GM18520 (cell line): ENCODE measurements at regions not wholly inside any gene's neighbourhood (a gene's known extent, or its start where the extent isn't known, plus 50 kb on each side); places are given as distances from the start of the nearest gene placed in this dataset.
"Not testable (repeated sequence)": the region's sequence is repeated elsewhere in the genome, so short reads cannot be mapped to it uniquely, and the experiment has no call there.

Source experiments
- ATAC-seq: cut with Tn5 transposase; IDR thresholded peaks from one replicate; pipeline ENCODE4 v1.9.1; 2021; ENCODE audit not compliant: unreplicated experiment

DNA sequence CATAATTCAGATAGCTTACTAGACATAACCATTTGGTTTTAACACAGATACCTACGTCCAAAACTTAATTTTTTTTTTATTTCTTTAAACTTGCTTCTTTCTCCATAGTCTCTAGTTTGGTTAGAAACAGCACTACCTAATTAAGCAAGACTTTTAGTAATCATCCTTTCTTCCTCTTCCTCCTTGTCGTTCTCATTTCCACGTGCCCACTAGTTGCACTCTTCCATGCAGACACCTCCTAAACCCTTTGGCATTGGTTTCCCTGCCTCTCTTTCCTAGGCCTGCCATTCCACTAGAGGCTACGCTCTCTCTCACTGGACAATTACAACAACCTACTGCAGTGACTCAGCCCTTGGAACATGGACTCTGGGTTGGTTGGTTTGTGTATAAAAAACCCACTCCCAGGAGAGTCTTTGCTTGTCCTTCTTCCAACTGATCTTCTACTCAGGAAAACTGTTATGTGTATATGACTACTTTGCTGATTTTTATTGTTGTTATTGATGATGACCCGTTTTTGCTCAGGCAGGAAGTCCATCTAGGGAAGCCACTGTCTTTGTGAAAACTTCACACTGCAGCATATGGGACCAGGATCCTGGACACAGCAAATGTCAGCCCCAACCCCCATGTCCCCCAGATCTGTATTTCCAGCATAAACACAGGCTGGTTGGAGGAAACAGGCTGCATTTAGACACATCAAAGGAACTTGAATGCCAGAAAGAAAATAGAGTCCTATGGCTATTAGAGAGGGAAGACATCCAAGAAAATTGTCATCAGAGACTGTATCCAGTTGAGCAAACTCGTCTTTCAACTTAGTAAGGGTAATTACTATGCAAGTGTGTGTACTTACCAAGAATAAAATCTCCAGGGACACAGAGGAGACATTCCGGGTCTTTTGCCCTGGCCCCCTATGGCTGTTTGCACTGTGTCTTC lies 503.2 kb downstream of the GADD45G start:
- ATAC-seq = no peak

DNA sequence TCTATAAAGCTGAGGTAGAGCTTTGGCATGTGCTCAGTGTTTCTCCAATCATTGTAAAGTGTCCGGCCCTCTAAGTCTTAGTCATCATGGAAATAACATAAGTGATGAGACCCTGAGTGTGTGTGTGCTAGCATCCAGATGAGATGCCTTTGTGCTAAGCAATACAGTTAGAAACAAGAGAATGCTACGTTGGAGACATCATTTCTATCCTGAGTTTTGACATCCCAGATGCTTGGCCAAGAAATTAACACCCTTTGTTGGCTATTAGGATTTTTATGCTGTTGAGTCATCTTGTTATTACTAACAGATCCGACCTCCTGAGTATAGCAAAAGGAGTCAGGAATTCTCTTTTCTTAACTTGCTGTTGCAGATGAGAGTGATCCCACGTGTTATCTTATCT lies 508.0 kb downstream of the GADD45G start:
- no peak for ATAC-seq

DNA sequence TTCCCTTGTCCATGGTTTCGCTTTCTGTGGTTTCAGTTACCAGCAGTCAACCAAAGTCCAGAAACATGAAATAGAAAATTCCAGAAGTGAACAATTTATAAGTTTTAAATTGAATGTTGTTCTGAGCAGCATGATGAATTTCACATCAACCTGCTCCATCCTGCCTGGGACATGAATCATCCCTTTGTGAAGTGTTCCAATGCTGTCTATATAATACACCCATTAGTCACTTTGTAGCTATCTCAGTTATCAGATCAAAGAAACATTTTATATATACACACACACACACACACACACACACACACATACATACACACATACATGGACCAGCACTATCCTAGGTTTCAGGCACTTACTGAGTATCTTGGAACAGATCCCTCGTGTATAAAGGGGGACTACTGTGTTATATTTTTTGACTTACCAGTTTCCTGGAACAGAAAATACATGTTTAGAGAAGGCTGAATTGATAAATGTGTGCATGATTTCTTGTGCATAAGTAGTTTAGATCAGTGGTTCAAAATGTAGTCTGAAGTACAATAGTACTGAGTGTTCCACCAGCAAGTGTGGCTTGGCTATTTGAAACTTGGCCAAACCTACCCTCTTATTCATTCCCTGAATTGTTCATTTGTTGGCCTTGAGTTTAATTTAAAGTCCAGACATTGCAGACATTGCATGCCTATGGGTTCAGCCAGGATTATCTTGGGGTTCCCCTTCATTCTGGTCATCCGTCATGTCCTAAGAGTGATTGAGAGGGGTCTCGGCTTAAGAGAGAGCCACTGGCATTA lies 510.0 kb downstream of the GADD45G start:
- no peak for ATAC-seq

DNA sequence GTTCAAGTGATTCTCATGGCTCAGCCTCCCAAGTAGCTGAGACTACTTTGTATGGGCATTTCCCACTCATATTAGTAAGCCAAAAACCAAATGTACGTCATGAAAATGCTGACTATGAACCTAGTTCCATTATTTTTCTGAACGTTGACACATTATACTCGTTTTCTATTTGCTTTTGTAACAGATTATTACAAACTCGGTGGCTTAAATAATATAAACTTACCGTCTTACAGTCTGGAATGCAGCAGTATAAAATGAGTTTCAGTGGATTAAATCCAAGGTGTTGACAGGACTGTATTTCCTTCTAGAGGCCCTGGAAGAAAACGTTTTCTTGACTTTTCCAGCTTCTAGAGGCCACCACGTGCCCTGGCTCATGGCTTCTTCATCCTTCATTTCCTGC lies 517.0 kb downstream of the GADD45G start:
- ATAC-seq = no peak

DNA sequence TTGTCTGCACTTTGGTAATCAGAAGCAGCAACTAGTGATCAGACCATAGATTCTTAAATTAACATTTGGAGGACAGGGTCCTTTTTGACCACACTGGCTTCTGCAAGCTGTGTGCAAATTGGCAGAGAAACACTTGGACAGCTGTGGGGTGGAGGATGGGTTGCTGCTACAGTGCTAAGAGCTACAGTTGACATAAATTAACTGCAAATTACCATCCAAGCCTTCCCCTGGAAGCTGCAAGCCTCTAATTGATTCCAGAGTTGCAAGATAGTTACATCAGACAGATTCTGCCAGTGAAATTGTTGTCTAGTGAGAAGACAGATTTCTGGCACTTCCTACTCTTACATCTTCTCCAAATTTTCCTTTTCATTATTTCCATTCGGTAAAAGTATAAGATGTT lies 517.7 kb downstream of the DIRAS2 start:
- ATAC-seq = no peak

DNA sequence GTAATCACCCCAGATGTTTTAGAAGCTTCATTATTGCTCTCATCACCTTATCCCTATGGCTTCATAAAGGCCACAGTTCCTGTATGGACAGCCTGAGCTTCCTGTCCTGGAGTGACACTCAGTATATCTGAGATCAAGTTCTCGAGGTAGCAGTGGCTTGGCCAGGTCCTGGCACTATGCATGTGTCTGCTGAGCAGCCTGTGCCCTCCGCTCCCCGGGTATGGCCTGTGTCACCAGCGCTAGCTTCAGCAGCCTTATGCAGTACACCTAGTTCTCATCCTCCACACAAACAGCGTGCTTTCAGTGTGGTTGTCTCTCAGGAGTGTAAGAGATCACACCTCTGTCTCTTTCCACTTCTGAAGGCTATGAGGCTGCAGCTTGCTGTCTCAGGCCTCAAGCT lies 514.7 kb downstream of the DIRAS2 start:
- ATAC-seq = no peak

DNA sequence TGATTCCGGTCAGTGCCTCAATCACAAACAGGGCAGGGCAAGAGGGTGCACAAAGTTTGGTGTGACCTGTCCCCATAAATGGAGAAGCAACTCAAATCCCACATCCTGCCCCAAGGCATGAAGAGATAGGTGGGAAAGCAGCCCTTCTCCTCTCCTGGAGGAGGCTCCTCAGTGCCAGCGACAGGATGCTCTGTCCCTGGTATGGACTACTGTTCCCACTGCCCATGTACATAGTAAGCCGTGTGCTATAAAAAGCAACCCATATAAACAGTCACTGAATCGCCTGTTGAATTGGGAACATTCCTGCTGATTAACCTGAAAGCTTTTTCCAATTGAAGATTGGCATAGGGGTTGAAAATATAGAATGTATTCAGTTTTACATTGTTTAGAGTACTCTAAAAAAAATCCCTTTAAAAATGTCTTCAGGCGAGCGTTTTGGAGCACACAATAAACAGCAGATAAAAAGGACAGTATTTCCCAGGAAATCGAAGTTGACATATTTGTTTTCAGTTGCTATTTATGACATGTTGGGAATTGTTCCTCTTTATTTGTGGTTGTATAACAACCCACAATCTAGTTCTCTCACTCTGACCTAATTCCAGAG lies 513.9 kb downstream of the DIRAS2 start:
- ATAC-seq = no peak

DNA sequence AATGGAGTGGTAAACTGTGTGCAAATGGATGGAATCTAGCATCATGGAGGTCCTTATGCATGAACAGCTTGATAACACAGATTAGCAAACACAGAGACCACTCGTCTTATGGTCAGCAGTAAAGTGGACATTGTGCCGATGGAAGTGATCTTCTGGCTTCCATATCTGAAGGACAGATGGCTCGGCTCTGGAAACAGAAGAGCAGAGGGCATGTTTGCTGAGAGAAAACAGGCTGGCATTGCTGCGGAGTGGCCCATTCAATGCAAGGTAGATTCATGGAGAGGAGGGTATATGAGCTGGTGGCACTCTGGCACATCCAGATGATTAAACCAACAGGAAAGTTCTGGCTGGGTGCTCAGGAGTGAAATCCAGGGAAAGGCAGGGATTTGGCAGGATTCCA lies 513.2 kb downstream of the DIRAS2 start:
- ATAC-seq = no peak

DNA sequence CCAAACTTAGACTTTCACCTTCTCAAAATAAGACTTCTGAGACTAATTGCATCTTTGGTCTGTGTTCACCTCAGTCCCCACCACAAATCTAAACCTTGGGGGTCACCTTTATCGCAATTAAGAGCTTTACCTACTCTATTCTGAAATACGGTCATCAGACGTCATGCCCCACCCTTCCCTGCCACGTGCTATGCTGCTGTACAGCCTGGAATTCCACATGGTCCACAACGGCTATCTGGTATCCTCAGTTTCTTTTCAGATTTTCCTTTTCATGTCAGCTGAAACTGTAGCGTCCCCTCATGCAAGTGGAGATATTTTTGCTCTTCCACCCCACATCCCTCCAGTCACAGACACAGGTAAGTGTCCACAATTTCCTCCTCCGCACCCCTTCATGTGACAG lies 511.1 kb downstream of the DIRAS2 start:
- ATAC-seq = no peak

DNA sequence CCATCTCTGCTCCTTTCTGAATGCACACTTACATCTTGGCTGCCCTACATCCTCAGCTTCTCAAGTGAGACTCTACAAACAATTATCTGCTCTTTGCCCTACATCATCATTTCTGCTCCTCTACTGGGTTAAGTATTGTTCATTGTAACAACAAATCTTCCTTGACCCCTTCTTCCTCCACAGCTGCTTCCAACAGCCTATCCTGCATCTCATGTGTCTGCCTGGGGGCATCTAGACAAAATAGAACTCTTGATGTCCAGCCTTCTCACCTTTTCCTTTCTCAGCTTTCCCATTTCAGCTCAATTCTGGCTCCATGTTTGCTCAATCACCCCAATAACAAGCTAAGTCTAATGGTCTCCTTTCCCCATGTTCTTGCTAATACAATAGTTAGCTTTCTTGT lies 509.8 kb downstream of the DIRAS2 start:
- ATAC-seq = no peak

DNA sequence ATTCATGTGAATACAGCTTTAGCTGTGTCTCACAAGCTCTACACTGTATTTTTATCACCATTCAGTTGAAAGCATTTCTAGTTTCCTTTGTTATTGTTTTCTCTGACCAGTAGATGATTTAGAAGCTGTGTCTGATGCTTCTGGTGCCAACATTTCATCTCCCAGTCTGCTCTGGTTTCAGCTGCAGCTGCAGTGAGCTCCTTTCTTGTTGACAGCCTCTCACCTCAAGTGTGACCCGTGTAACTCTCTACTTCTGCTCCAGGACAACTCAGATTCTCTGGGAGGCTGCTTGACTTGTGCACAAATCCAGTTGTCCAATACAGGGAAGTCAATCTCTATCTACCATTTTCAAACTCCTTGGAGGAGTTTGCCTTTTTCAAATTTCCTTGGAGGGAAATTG lies 504.8 kb downstream of the DIRAS2 start:
- ATAC-seq = no peak

DNA sequence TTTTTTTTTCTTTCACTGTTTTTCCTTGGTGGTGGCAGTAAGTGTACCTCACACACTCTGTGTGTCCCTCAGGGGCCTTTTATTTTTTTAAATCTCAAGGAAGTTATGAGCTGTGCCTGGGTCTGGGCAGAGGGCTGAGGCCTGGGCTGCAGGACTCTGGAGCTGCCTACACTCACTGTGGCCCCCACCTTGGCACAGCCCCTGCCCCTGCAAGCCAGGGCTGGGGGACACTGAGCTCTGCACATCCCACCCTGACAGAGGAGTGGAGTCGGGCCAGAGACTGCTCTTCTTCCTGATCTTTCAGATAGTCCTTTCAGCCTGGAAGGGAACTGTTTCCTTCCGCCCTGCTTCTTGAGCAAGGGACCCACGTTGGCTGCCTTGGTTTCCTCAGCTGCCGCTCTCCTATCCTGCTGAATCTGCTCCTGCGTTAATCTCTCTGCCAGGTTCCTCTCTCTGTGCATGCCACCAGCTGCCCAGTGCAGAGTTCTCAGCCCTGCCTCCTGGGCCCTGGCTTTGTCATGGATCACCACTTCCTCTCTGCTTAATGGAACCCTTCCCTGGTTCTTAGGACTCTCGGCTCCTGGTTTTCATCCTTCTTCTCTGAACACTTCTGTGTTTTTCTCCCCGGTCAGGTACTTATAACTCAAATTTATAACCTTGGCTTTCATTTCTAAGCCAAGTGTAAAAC lies 502.3 kb downstream of the DIRAS2 start:
- ATAC-seq = no peak

DNA sequence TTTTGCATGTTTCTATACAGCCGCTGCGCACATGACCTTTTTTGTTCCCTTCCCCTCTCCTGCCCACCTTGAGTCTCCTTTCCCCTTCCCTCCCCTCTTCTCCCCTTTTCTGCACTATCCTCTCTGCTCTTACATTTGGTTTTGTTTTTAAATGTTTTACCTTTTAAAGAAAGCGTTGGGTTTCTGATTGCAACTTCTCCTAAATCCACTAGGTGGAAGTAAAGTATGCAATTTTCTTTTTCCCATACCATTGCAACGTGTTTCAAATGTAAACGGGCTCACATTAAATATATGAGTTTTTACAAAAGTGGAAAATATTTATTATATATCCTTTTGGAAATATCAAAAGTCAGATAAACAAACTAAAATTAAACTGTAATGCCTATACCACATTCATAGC lies 500.9 kb downstream of the DIRAS2 start:
- ATAC-seq = no peak

DNA sequence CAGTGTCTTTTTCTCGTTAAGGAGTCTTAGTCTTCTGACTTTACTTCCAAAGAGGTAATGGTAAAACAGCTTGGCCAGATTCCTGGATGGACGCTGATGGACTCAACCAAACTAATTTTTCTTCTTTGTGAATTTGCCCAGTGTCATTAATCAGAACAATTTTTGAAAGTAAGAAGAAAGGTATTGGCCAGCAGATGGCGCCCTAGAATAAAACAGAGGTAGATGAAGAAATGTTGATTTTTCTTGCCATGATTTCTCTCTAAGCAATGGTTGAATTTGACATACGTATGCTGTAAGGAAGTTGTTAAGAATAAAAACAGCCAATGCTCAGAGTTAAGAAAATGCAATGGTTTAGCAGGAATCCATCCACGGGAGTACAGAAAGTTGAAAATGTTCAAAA lies 500.0 kb downstream of the DIRAS2 start:
- no peak for ATAC-seq

DNA sequence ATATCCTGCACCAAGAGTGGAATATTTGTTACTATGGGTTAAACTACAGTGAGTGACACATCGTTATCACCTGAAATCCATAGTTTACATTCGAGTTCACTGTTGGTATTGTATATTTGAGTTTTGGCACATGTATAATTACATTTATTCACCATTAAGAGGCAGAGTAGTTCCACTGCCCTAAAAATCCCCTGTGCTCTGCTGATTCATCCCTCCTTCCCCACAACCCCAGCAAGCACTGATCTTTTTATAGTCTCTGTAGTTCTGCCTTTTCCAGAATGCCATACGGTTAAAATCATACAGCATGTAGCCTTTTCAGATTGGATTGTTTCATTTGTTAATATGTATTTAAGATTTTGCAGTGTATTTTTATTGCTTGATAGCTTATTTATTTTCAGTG lies 495.2 kb downstream of the DIRAS2 start:
- no peak for ATAC-seq

DNA sequence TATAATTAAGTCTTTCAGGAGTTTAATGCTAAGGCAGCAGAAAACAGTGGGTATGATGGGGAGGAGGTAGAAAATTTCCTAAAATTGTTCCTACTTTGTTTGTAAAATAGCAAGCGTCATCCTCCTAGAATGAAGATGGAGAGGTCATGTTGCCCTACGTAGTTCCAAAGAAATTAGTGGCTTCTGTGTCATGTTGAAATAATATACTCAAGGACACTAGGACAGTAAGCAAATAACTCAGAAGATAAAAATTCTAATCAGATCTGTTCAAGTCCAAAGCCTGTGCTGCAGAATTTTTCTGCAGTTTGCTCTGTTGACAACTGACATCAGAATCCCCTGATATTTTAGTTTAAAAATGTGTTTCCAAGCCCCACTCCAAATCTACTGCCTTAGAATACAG lies 486.3 kb downstream of the DIRAS2 start:
- ATAC-seq = no peak

DNA sequence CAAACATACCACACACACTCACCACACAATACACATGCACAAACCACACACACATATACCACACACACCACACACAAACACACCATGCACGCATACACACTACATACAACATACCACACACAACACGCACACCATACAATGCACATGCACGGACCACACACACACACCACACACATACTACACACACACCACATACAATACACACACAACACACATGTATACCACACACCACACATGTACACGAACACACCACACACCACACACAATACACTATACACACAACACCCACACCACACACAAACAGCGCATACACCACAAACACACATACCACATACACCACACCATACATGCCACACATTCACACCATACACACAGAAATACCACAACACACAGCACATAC lies 480.3 kb downstream of the DIRAS2 start:
- ATAC-seq = no peak

DNA sequence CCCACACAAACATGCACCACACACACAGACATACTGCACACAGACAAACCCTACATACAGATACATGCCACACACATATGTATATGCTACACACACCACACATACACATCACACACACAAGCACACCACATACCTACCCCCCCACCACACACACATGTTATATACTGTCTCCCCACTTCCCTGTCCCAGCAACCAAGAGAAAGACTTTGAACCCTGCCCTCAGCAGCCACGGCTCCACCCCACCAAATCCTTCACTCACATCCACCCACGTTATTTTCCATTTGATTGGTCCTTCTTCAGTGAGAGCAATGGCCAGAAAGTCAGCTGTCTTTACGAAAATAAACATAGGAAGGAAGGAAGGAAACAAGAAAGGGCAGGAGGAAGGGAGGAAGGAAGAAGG lies 479.8 kb downstream of the DIRAS2 start:
- ATAC-seq = no peak

DNA sequence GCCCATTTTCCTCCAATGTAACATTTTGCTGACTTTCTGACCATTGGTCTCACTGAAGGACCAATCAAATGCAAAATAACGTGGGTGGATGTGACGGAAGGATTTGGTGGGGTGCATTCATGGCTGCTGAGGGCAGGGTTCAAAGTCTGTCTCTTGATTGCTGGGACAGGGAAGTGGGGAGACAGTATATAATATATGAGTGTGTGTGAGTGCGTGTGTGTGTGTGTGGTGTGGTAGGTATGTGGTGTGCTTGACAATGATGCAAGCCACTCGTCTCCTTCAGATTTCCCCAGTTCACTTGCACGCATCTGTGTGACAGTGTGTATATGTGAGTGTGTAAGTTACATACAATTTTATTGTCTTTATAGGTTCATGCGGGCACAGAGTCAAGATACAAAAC lies 477.3 kb downstream of the DIRAS2 start:
- no peak for ATAC-seq

DNA sequence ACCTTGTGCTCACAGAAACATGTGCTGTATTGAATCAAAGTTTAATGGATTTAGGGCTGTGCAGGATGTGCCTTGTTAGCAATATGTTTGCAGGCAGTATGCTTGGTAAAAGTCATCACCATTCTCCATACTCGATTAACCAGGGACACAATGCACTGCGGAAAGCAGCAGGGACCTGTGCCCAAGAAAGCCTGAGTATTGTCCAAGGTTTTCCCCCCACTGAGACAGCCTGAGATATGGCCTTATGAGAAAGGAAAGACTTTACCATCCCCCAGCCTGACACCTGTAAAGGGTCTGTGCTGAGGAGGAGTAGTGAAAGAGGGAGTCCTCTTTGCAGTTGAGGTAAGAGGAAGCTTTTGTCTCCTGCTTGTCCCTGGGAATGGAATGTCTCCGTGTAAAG lies 476.2 kb downstream of the DIRAS2 start:
- not testable (repeated sequence) for ATAC-seq

DNA sequence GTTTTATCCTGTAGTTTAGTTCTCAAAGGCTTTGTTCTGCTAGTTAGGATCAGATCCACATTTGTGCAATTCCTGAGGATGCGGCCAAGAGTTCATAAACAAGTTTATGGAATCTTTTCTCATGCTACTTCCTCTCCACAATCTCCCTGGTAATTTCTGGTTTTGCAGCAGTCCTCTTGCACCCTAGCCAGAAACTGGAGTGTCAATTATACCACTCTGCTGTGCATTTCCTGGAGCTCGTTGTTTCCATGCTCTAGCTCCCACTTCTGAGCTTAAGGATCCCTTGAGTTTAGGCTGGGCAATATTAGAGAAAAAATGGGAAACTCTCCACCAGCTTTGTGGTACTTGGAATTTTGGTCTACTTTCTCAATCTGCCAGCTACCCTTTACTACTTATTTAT lies 474.7 kb downstream of the DIRAS2 start:
- no peak for ATAC-seq
